WTC11 (cell line): ENCODE measurements at regions not wholly inside any gene's neighbourhood (a gene's known extent, or its start where the extent isn't known, plus 50 kb on each side); places are given as distances from the start of the nearest gene placed in this dataset.

ENCODE experiments used
- JAZF1 ChIP-seq: fragments of 250-450 bp; sonication (Bioruptor Pico); IDR thresholded peaks from 2 replicates; pipeline ENCODE4 v1.9.0; 2021; ENCODE audit warnings: moderate library complexity, mild to moderate bottlenecking, inconsistent platforms
- MLX ChIP-seq: sonication (generic); formaldehyde crosslinking; IDR thresholded peaks from 2 replicates; pipeline ENCODE4 v1.8.1; 2023; ENCODE audit warnings: mild to moderate bottlenecking, missing genetic modification reagents, moderate library complexity
- ZBTB21 ChIP-seq: sonication (generic); formaldehyde crosslinking; IDR thresholded peaks from 2 replicates; pipeline ENCODE4 v1.8.1; 2023; ENCODE audit warnings: mild to moderate bottlenecking, missing genetic modification reagents, borderline replicate concordance
- TF ChIP-seq, protein P1 (sequence below): fragments of 200-600 bp; IDR thresholded peaks from 2 replicates; pipeline ENCODE4 v1.8.0; 2022; ENCODE audit warnings: antibody characterized with exemption
- TF ChIP-seq, protein P2 (sequence below): sonication (generic); formaldehyde crosslinking; IDR thresholded peaks from 2 replicates; pipeline ENCODE4 v1.8.0; 2022; ENCODE audit warnings: mild to moderate bottlenecking, missing genetic modification reagents

- TF ChIP-seq JAZF1 (CRISPR knock-in tag): no peak
- TF ChIP-seq, protein P1, sequence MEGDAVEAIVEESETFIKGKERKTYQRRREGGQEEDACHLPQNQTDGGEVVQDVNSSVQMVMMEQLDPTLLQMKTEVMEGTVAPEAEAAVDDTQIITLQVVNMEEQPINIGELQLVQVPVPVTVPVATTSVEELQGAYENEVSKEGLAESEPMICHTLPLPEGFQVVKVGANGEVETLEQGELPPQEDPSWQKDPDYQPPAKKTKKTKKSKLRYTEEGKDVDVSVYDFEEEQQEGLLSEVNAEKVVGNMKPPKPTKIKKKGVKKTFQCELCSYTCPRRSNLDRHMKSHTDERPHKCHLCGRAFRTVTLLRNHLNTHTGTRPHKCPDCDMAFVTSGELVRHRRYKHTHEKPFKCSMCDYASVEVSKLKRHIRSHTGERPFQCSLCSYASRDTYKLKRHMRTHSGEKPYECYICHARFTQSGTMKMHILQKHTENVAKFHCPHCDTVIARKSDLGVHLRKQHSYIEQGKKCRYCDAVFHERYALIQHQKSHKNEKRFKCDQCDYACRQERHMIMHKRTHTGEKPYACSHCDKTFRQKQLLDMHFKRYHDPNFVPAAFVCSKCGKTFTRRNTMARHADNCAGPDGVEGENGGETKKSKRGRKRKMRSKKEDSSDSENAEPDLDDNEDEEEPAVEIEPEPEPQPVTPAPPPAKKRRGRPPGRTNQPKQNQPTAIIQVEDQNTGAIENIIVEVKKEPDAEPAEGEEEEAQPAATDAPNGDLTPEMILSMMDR: no peak
- TF ChIP-seq MLX: no peak
- TF ChIP-seq, protein P2, sequence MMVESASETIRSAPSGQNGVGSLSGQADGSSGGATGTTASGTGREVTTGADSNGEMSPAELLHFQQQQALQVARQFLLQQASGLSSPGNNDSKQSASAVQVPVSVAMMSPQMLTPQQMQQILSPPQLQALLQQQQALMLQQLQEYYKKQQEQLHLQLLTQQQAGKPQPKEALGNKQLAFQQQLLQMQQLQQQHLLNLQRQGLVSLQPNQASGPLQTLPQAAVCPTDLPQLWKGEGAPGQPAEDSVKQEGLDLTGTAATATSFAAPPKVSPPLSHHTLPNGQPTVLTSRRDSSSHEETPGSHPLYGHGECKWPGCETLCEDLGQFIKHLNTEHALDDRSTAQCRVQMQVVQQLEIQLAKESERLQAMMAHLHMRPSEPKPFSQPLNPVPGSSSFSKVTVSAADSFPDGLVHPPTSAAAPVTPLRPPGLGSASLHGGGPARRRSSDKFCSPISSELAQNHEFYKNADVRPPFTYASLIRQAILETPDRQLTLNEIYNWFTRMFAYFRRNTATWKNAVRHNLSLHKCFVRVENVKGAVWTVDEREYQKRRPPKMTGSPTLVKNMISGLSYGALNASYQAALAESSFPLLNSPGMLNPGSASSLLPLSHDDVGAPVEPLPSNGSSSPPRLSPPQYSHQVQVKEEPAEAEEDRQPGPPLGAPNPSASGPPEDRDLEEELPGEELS: no peak
- TF ChIP-seq ZBTB21 (CRISPR knock-in tag): no peak
Observed at GRCh38 chr5:56383761-56384160, 150.6 kb upstream of the ANKRD55 start.
